Nephron (organoid): ENCODE measurements at regions not wholly inside any gene's neighbourhood (a gene's known extent, or its start where the extent isn't known, plus 50 kb on each side); places are given as distances from the start of the nearest gene placed in this dataset.
"Not testable (repeated sequence)": the region's sequence is repeated elsewhere in the genome, so short reads cannot be mapped to it uniquely, and the experiment has no call there.

Experiments used
- H3K27ac Mint-ChIP-seq, 3 experiments: 2 replicates each; pipeline ENCODE4 v1.8.0; 2020; ENCODE audit warnings: mixed read lengths in 3 of 3, mild to moderate bottlenecking in 2 of 3, moderate library complexity in 1 of 3
- H3K27me3 Mint-ChIP-seq: 2 replicates; pipeline ENCODE4 v1.8.0; 2021; ENCODE audit warnings: low read depth, mild to moderate bottlenecking, moderate library complexity, mixed read lengths
- H3K36me3 Mint-ChIP-seq: 2 replicates; pipeline ENCODE4 v1.8.0; 2020; ENCODE audit warnings: low read depth, mixed read lengths
- H3K4me1 Mint-ChIP-seq: 2 replicates; pipeline ENCODE4 v1.8.0; 2020; ENCODE audit warnings: mixed read lengths
- H3K4me3 Mint-ChIP-seq, 3 experiments: 2 replicates each; pipeline ENCODE4 v1.8.0; 2020; ENCODE audit warnings: mild to moderate bottlenecking in 3 of 3, mixed read lengths in 3 of 3, moderate library complexity in 2 of 3
- H3K9me3 Mint-ChIP-seq: 2 replicates; pipeline ENCODE4 v1.8.0; 2020; ENCODE audit warnings: mixed read lengths
- CTCF ChIP-seq, 3 experiments: fragments of 200-600 bp; sonication (generic); IDR thresholded peaks; one replicate each; pipeline ENCODE4 v1.5.0; 2021; ENCODE audit warnings: antibody characterized with exemption in 3 of 3; ENCODE audit not compliant: unreplicated experiment in 3 of 3

GRCh38 chr6:12485226-12485764 is 195.1 kb downstream of the EDN1 start:
- TF ChIP-seq CTCF (IDR thresholded peaks at IDR 0.05; ENCODE audit: unreplicated experiment in 3 of 3), result no peak
- Mint-ChIP-seq H3K27me3 (peaks cover 3% of the 10 kb centered on the region), H3K27ac (no peak overlapping the region), H3K36me3 (no peaks in the 10 kb centered on the region), H3K4me3 (no peak overlapping the region), H3K4me1 (no peaks in the 10 kb centered on the region), H3K9me3 (peaks cover 2% of the 10 kb centered on the region)

- no peak overlapping the region for H3K4me3 Mint-ChIP-seq
- TF ChIP-seq CTCF (IDR thresholded peaks at IDR 0.05; ENCODE audit: unreplicated experiment in 3 of 3), result no peak
- H3K36me3 Mint-ChIP-seq, result no peaks in the 10 kb centered on the region
- H3K9me3 Mint-ChIP-seq, result peaks cover 2% of the 10 kb centered on the region
- H3K4me1 Mint-ChIP-seq, result no peaks in the 10 kb centered on the region
- no peak overlapping the region for H3K27ac Mint-ChIP-seq
- peaks cover 3% of the 10 kb centered on the region for H3K27me3 Mint-ChIP-seq
Observed at GRCh38 chr6:12485837-12486236, 195.7 kb downstream of the EDN1 start.

- no peaks in the 10 kb centered on the region for H3K4me1 Mint-ChIP-seq
- no peak overlapping the region for H3K4me3 Mint-ChIP-seq
- H3K9me3 Mint-ChIP-seq, result peaks cover 2% of the 10 kb centered on the region
- H3K36me3 Mint-ChIP-seq, result no peaks in the 10 kb centered on the region
- H3K27ac Mint-ChIP-seq, result peak overlapping the region in 1 of 3 experiments; percentile 47
- no peak for TF ChIP-seq CTCF (IDR thresholded peaks at IDR 0.05; ENCODE audit: unreplicated experiment in 3 of 3)
- H3K27me3 Mint-ChIP-seq, result peaks cover 3% of the 10 kb centered on the region
Observed at GRCh38 chr6:12490351-12490903, 200.3 kb downstream of the EDN1 start.

- H3K27ac Mint-ChIP-seq, result peak overlapping the region in 1 of 3 experiments; percentile 47
- TF ChIP-seq CTCF (IDR thresholded peaks at IDR 0.05; ENCODE audit: unreplicated experiment in 3 of 3), result no peak
- H3K36me3 Mint-ChIP-seq, result no peaks in the 10 kb centered on the region
- H3K4me1 Mint-ChIP-seq, result no peaks in the 10 kb centered on the region
- peaks cover 6% of the 10 kb centered on the region for H3K9me3 Mint-ChIP-seq
- no peak overlapping the region for H3K4me3 Mint-ChIP-seq
- H3K27me3 Mint-ChIP-seq, result peaks cover 3% of the 10 kb centered on the region
Observed at GRCh38 chr6:12490904-12491571, 200.9 kb downstream of the EDN1 start.

GRCh38 chr6:12492929-12493328 is 202.8 kb downstream of the EDN1 start:
- H3K9me3 Mint-ChIP-seq, result peaks cover 14% of the 10 kb centered on the region
- not testable (repeated sequence) for H3K4me1 Mint-ChIP-seq, H3K4me3 Mint-ChIP-seq, H3K36me3 Mint-ChIP-seq, H3K27me3 Mint-ChIP-seq, H3K27ac Mint-ChIP-seq

GRCh38 chr6:12493446-12493845 is 203.3 kb downstream of the EDN1 start:
- H3K36me3 Mint-ChIP-seq, result no peaks in the 10 kb centered on the region
- no peak for TF ChIP-seq CTCF (IDR thresholded peaks at IDR 0.05; ENCODE audit: unreplicated experiment in 3 of 3)
- no peak overlapping the region for H3K27ac Mint-ChIP-seq
- peaks cover 16% of the 10 kb centered on the region for H3K9me3 Mint-ChIP-seq
- H3K4me1 Mint-ChIP-seq, result no peaks in the 10 kb centered on the region
- H3K27me3 Mint-ChIP-seq, result no peaks in the 10 kb centered on the region
- H3K4me3 Mint-ChIP-seq, result no peak overlapping the region
